Central memory CD8-positive, alpha-beta T cell (primary cell): ENCODE measurements at regions not wholly inside any gene's neighbourhood (a gene's known extent, or its start where the extent isn't known, plus 50 kb on each side); places are given as distances from the start of the nearest gene placed in this dataset.

Experiments
- ATAC-seq: fragments of 150-1000 bp; cut with Tn5 transposase; replicated peaks from 2 replicates; pipeline ENCODE4 v1.10.0; 2022; ENCODE audit warnings: mild to moderate bottlenecking, moderate FRiP score, moderate number of reproducible peaks; ENCODE audit not compliant: poor library complexity, severe bottlenecking; ENCODE audit errors: extremely low read depth
- DNase-seq, 2 donors: peaks; one replicate each; pipeline ENCODE4 v3.0.0; 2021; ENCODE audit warnings: low spot score in 2 of 2
- H3K27ac Mint-ChIP-seq: one replicate; pipeline ENCODE4 v1.8.0; 2022; ENCODE audit warnings: low read depth, mild to moderate bottlenecking, moderate library complexity, mixed read lengths
- H3K27me3 Mint-ChIP-seq: one replicate; pipeline ENCODE4 v1.8.0; 2022; ENCODE audit warnings: mixed read lengths
- H3K36me3 Mint-ChIP-seq: one replicate; pipeline ENCODE4 v1.8.0; 2022; ENCODE audit warnings: mild to moderate bottlenecking, moderate library complexity, mixed read lengths; ENCODE audit not compliant: insufficient read depth
- H3K4me1 Mint-ChIP-seq: one replicate; pipeline ENCODE4 v1.8.0; 2022; ENCODE audit warnings: mixed read lengths
- H3K4me3 Mint-ChIP-seq: one replicate; pipeline ENCODE4 v1.8.0; 2022; ENCODE audit warnings: mild to moderate bottlenecking, moderate library complexity, mixed read lengths
- H3K9me3 Mint-ChIP-seq: one replicate; pipeline ENCODE4 v1.8.0; 2022; ENCODE audit warnings: mixed read lengths

- DNase-seq = no peak
- no peaks in the 10 kb centered on the region for H3K4me1 Mint-ChIP-seq
- no peaks in the 10 kb centered on the region for H3K9me3 Mint-ChIP-seq
- peaks cover 18% of the 10 kb centered on the region for H3K27me3 Mint-ChIP-seq
- no peak for ATAC-seq
- no peaks in the 10 kb centered on the region for H3K36me3 Mint-ChIP-seq
- no peak overlapping the region for H3K4me3 Mint-ChIP-seq
- no peak overlapping the region for H3K27ac Mint-ChIP-seq
Observed at GRCh38 chr15:35596285-35596684, 50.3 kb upstream of the DPH6 start.

- Mint-ChIP-seq H3K27ac (no peak overlapping the region), H3K4me1 (no peaks in the 10 kb centered on the region), H3K27me3 (peaks cover 10% of the 10 kb centered on the region), H3K4me3 (no peak overlapping the region), H3K9me3 (no peaks in the 10 kb centered on the region), H3K36me3 (no peaks in the 10 kb centered on the region)
- ATAC-seq (no peak), DNase-seq (no peak)
Observed at GRCh38 chr15:35602836-35603235, 56.9 kb upstream of the DPH6 start.

GRCh38 chr15:35603301-35603700 lies 57.3 kb upstream of the DPH6 start:
- H3K4me3 Mint-ChIP-seq = no peak overlapping the region

GRCh38 chr15:35603856-35604255 lies 57.9 kb upstream of the DPH6 start:
- peaks cover 10% of the 10 kb centered on the region for H3K27me3 Mint-ChIP-seq
- no peak overlapping the region for H3K4me3 Mint-ChIP-seq
- H3K27ac Mint-ChIP-seq = no peak overlapping the region
- no peaks in the 10 kb centered on the region for H3K9me3 Mint-ChIP-seq
- no peak for DNase-seq
- ATAC-seq = no peak
- H3K4me1 Mint-ChIP-seq = no peaks in the 10 kb centered on the region
- no peaks in the 10 kb centered on the region for H3K36me3 Mint-ChIP-seq

More at GRCh38 chr15:35603301-35603700, 57.3 kb upstream of the DPH6 start:
- no peaks in the 10 kb centered on the region for H3K36me3 Mint-ChIP-seq
- no peaks in the 10 kb centered on the region for H3K9me3 Mint-ChIP-seq
- peaks cover 10% of the 10 kb centered on the region for H3K27me3 Mint-ChIP-seq
- DNase-seq (no peak), ATAC-seq (no peak)
- no peaks in the 10 kb centered on the region for H3K4me1 Mint-ChIP-seq
- no peak overlapping the region for H3K27ac Mint-ChIP-seq

- no peak for ATAC-seq
- Mint-ChIP-seq H3K4me3 (no peak overlapping the region), H3K27ac (no peak overlapping the region)
Observed at GRCh38 chr15:35605764-35606449, 59.9 kb upstream of the DPH6 start.

GRCh38 chr15:35606450-35606779 lies 60.5 kb upstream of the DPH6 start:
- ATAC-seq = no peak
- H3K4me1 Mint-ChIP-seq = no peaks in the 10 kb centered on the region
- H3K36me3 Mint-ChIP-seq = no peaks in the 10 kb centered on the region
- no peaks in the 10 kb centered on the region for H3K9me3 Mint-ChIP-seq
- H3K27me3 Mint-ChIP-seq = no peaks in the 10 kb centered on the region
- H3K27ac Mint-ChIP-seq = no peak overlapping the region
- DNase-seq = no peak
- H3K4me3 Mint-ChIP-seq = no peak overlapping the region

More at GRCh38 chr15:35605764-35606449, 59.9 kb upstream of the DPH6 start:
- H3K9me3 Mint-ChIP-seq = no peaks in the 10 kb centered on the region
- no peak for DNase-seq
- no peaks in the 10 kb centered on the region for H3K4me1 Mint-ChIP-seq
- no peaks in the 10 kb centered on the region for H3K36me3 Mint-ChIP-seq
- H3K27me3 Mint-ChIP-seq = peaks cover 2% of the 10 kb centered on the region

GRCh38 chr15:35616498-35617271 lies 70.7 kb upstream of the DPH6 start:
- no peak overlapping the region for H3K4me3 Mint-ChIP-seq
- no peak for ATAC-seq
- H3K27ac Mint-ChIP-seq = no peak overlapping the region
- no peak for DNase-seq
- H3K4me1 Mint-ChIP-seq = no peaks in the 10 kb centered on the region
- H3K9me3 Mint-ChIP-seq = peaks cover 13% of the 10 kb centered on the region
- peaks cover 31% of the 10 kb centered on the region for H3K27me3 Mint-ChIP-seq
- H3K36me3 Mint-ChIP-seq = no peaks in the 10 kb centered on the region

GRCh38 chr15:35618260-35619188 lies 72.6 kb upstream of the DPH6 start:
- H3K36me3 Mint-ChIP-seq = no peaks in the 10 kb centered on the region
- no peak for ATAC-seq
- H3K4me1 Mint-ChIP-seq = no peaks in the 10 kb centered on the region
- no peak overlapping the region for H3K4me3 Mint-ChIP-seq
- peaks cover 27% of the 10 kb centered on the region for H3K27me3 Mint-ChIP-seq
- H3K9me3 Mint-ChIP-seq = peaks cover 4% of the 10 kb centered on the region
- no peak overlapping the region for H3K27ac Mint-ChIP-seq
- no peak for DNase-seq

- no peaks in the 10 kb centered on the region for H3K4me1 Mint-ChIP-seq
- H3K27me3 Mint-ChIP-seq = peaks cover 16% of the 10 kb centered on the region
- no peak overlapping the region for H3K27ac Mint-ChIP-seq
- no peaks in the 10 kb centered on the region for H3K9me3 Mint-ChIP-seq
- ATAC-seq (no peak), DNase-seq (no peak)
- no peak overlapping the region for H3K4me3 Mint-ChIP-seq
- peaks cover 3% of the 10 kb centered on the region for H3K36me3 Mint-ChIP-seq
Observed at GRCh38 chr15:35622641-35623340, 76.8 kb upstream of the DPH6 start.

- no peak overlapping the region for H3K27ac Mint-ChIP-seq
- H3K4me1 Mint-ChIP-seq = no peaks in the 10 kb centered on the region
- H3K27me3 Mint-ChIP-seq = peaks cover 16% of the 10 kb centered on the region
- no peak for DNase-seq
- no peak for ATAC-seq
- no peaks in the 10 kb centered on the region for H3K9me3 Mint-ChIP-seq
- no peak overlapping the region for H3K4me3 Mint-ChIP-seq
- peaks cover 3% of the 10 kb centered on the region for H3K36me3 Mint-ChIP-seq
Observed at GRCh38 chr15:35624881-35625280, 78.9 kb upstream of the DPH6 start.

GRCh38 chr15:35626571-35627318 lies 80.8 kb upstream of the DPH6 start:
- DNase-seq = no peak
- ATAC-seq = no peak
- peaks cover 6% of the 10 kb centered on the region for H3K27me3 Mint-ChIP-seq
- peaks cover 3% of the 10 kb centered on the region for H3K36me3 Mint-ChIP-seq
- no peaks in the 10 kb centered on the region for H3K4me1 Mint-ChIP-seq
- no peaks in the 10 kb centered on the region for H3K9me3 Mint-ChIP-seq
- no peak overlapping the region for H3K27ac Mint-ChIP-seq
- H3K4me3 Mint-ChIP-seq = no peak overlapping the region
